LNCaP clone FGC (cell line): ENCODE measurements at regions not wholly inside any gene's neighbourhood (a gene's known extent, or its start where the extent isn't known, plus 50 kb on each side); places are given as distances from the start of the nearest gene placed in this dataset.

Source experiments
- DNase-seq: peaks from one replicate; pipeline ENCODE4 v3.0.0-alpha.2; 2011; ENCODE audit warnings: low read depth
- H3K4me3 ChIP-seq: 2 replicates; pipeline ENCODE4 v1.5.1; 2011; ENCODE audit warnings: mild to moderate bottlenecking, low read depth, low read length, control low read depth
- TF ChIP-seq, protein P1 (sequence below): IDR thresholded peaks from 2 replicates; pipeline ENCODE4 v1.5.1; 2012; ENCODE audit warnings: mild to moderate bottlenecking; ENCODE audit not compliant: control insufficient read depth, insufficient read depth; ENCODE audit errors: extremely low read depth

DNA sequence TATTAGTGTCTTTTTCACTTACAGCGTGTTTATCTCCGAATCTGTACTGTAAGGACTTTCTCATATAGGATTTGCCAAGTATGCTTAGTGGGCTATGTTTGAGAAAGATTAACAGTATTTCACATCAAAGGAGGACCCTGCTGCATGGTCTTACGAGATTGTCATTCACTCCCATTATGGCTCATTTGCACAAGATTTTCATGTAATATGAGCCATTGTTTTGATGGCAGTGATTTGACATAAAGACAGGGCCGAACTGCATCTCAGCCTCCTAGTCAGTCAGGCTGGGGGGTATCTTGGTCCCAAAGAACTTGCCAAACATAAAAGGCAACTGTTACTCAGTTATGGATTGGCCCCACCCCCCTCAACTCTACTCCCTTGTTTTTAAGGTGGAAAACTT, 205.9 kb downstream of the ZIC1 start:
- TF ChIP-seq, protein P1, sequence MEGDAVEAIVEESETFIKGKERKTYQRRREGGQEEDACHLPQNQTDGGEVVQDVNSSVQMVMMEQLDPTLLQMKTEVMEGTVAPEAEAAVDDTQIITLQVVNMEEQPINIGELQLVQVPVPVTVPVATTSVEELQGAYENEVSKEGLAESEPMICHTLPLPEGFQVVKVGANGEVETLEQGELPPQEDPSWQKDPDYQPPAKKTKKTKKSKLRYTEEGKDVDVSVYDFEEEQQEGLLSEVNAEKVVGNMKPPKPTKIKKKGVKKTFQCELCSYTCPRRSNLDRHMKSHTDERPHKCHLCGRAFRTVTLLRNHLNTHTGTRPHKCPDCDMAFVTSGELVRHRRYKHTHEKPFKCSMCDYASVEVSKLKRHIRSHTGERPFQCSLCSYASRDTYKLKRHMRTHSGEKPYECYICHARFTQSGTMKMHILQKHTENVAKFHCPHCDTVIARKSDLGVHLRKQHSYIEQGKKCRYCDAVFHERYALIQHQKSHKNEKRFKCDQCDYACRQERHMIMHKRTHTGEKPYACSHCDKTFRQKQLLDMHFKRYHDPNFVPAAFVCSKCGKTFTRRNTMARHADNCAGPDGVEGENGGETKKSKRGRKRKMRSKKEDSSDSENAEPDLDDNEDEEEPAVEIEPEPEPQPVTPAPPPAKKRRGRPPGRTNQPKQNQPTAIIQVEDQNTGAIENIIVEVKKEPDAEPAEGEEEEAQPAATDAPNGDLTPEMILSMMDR = no peak
- no peak overlapping the region for H3K4me3 ChIP-seq
- no peak for DNase-seq

- H3K4me3 ChIP-seq = no peak overlapping the region
- TF ChIP-seq, protein P1 = peak; percentile 49
- no peak for DNase-seq
These were observed 207.9 kb downstream of the ZIC1 start for GRCh38 chr3:147616998-147617619.

GRCh38 chr3:147618691-147619090, 209.5 kb downstream of the ZIC1 start:
- no peak overlapping the region for H3K4me3 ChIP-seq
- TF ChIP-seq, protein P1 = no peak
- no peak for DNase-seq

DNA sequence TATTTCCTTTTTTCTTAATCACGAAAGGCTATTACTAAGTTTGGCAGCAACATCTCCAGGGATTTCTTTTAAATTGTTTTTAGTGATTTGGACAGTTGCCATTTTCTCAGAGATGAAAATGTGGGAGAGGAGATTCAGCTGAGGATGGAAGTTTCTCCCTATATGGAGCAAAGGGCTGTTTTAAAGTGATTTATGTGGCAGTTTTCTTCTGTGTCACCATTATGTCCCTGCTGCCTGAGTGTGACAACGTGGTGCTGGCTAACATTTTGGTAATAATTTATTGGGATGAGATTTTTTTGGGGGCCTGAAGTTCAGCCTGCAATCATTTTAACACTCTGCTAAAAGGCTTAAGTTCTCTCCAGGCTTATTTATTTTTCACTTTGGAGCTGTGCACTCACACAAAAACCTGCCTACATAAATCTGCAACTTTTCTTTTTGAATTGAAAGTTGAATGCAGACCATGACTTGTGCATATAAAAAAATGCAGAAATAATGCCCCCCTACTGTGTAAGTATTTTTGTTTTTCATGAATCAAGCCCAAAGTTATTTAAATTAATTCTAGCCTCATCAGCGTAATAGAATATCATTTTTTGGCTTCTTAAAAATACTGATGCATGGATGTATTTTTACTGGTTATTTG, 210.9 kb downstream of the ZIC1 start:
- TF ChIP-seq, protein P1 = no peak
- DNase-seq = no peak
- no peak overlapping the region for H3K4me3 ChIP-seq

- DNase-seq = no peak
- no peak overlapping the region for H3K4me3 ChIP-seq
- TF ChIP-seq, protein P1 = no peak
These were observed 211.7 kb downstream of the ZIC1 start for GRCh38 chr3:147620906-147621305.

GRCh38 chr3:147630921-147631415, 221.8 kb downstream of the ZIC1 start:
- TF ChIP-seq, protein P1 = no peak

More at GRCh38 chr3:147630921-147631415, 221.8 kb downstream of the ZIC1 start:
- no peak for DNase-seq
- H3K4me3 ChIP-seq = no peak overlapping the region
